Adrenal gland (tissue), 5 donors: ENCODE measurements at regions not wholly inside any gene's neighbourhood (a gene's known extent, or its start where the extent isn't known, plus 50 kb on each side); places are given as distances from the start of the nearest gene placed in this dataset.

ENCODE experiments used
- CTCF ChIP-seq, 6 experiments: fragments of 450-650 bp in 4 of 6; fragments of 200-600 bp in 2 of 6; sonication (generic) in 1 of 6; IDR thresholded peaks; 1 replicate in 5 of 6; 2 replicates in 1 of 6; pipeline versions ENCODE4 v1.5.1 to v1.8.0; 2016 to 2021; ENCODE audit warnings: antibody characterized with exemption in 6 of 6, mild to moderate bottlenecking in 2 of 6, moderate library complexity in 1 of 6
- POLR2A ChIP-seq, 2 donors: fragments of 450-650 bp; IDR thresholded peaks; one replicate each; pipeline ENCODE4 v1.6.1; 2017; ENCODE audit warnings: antibody characterized with exemption in 2 of 2, mild to moderate bottlenecking in 2 of 2, moderate library complexity in 1 of 2
- donor health status: DM: no; HTN: no; CAD: no.

- TF ChIP-seq CTCF (IDR thresholded peaks at IDR 0.05) (no peak), POLR2A (IDR thresholded peaks at IDR 0.05) (no peak)
These were observed 156.7 kb downstream of the TENT5D start for GRCh38 chrX:80576806-80577533.
